Activated T-cell treated with anti-CD3 and anti-CD28 coated beads for 4 hours (primary cell): ENCODE measurements at regions not wholly inside any gene's neighbourhood (a gene's known extent, or its start where the extent isn't known, plus 50 kb on each side); places are given as distances from the start of the nearest gene placed in this dataset.
"Not testable (repeated sequence)": the region's sequence is repeated elsewhere in the genome, so short reads cannot be mapped to it uniquely, and the experiment has no call there.

Source experiments
- DNase-seq: peaks from one replicate; pipeline ENCODE4 v3.0.0-alpha.2; 2020

- no peak for DNase-seq
Observed at GRCh38 chr10:7108141-7108540, 302.7 kb downstream of the SFMBT2 start.

- DNase-seq, result no peak
Observed at GRCh38 chr10:7107285-7107684, 303.5 kb downstream of the SFMBT2 start.

DNA sequence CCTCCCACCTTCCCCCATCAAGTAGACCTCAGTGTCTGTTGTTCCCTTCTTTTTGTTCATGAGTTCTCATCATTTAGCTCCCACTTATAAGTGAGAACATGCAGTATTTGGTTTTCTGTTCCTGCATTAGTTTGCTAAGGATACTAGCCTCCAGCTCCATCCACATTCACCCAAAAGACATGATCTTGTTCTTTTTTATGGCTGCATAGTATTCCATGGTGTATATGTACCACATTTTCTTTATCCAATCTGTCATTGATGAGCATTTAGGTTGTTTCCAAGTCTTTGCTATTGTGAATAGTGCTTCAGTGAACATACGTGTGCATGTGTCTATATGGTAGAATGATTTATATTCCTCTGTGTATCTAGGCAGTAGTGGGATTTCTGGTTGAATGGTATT is 306.5 kb downstream of the SFMBT2 start:
- DNase-seq, result not testable (repeated sequence)

GRCh38 chr10:7102557-7103349 is 308.1 kb downstream of the SFMBT2 start:
- DNase-seq, result no peak

- DNase-seq, result no peak
Observed at GRCh38 chr10:7102084-7102483, 308.8 kb downstream of the SFMBT2 start.

GRCh38 chr10:7101451-7101850 is 309.4 kb downstream of the SFMBT2 start:
- DNase-seq, result no peak

DNA sequence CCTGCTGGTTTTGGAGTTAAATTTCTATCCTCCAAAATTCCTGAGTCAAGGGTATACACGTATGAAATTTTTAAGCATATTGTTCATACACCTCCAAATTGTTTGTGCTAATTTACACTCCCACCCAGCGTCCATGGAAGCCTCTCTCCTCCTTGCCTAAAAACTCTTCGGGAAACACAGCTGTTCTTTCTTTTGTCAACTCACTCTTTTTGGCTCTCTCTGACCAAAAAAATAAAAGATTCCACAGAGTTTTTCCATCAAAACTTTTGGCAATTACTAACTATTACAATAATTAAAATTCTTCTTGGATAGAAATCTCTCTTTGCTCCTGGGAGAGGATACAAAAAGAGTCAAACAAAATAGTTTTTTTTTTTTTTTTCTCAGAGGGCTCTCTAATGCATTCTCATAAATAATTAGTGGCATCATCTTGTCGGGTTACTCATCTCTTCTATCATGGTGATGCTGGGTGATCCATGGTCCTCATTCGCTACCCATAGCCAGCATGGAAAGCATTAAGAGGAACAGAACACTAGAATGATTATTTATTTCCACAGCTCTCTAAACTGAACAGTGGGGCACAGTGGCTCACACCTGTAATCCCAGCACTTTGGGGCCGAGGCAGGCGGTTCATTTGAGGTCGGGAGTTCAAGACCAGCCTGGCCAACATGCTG is 310.7 kb downstream of the SFMBT2 start:
- no peak for DNase-seq

GRCh38 chr10:7098160-7098762 is 312.6 kb downstream of the SFMBT2 start:
- DNase-seq, result no peak

DNA sequence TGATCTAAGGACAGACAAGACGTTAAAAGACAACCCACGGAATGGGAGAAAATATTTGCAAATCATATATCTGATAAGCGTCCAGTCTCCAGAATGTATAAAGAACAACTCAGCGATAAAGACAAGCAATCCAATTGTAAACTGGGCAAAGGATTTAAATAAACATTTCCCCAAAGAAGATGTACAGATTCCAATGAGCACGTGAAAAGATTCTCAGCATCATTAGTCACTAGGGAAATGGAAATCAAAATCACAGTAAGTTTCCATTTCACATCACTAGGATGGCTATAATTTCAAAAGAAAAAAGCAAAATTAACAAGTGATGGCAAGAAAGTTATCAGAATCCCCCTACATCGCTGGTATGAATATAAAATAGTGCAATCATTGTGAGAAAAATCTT is 316.1 kb downstream of the SFMBT2 start:
- no peak for DNase-seq

DNA sequence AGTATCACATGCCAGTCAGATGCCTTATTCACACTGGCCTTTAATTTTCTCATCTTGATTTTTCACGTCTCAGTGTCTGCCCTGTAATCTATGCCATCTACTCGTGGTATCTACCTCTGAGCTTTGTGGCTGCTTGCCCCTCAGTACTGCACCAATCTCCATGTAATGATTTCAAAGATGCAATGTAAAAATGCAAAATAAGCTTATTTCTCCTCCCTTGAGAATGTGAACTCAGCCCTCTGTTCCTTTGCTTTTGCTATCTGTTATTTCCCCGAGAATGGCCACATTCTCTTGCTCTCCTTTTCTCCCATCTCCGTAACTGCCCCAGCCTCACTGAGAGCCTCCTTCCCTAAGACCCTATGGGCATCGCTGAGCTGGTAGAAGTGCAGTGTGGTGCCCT is 317.5 kb downstream of the SFMBT2 start:
- DNase-seq, result no peak

DNA sequence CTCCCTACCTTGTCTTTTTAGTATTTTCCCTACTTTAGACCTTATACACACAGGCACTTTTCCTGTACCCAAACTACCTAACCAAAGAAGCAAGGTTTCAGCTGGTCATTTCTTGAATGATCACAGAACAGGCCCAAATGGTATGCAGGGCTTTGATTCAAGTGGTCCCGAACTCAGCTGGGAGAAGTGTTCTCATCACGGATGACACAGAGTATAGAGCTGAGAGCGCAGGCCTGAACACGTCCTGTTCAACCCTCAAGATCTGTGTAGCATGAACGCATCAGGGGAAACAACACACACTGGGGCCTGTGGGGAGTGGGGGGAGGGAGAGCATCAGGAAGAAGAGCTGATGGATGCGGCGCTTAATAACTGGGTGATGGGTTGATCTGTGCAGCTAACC is 318.2 kb downstream of the SFMBT2 start:
- DNase-seq, result no peak

DNA sequence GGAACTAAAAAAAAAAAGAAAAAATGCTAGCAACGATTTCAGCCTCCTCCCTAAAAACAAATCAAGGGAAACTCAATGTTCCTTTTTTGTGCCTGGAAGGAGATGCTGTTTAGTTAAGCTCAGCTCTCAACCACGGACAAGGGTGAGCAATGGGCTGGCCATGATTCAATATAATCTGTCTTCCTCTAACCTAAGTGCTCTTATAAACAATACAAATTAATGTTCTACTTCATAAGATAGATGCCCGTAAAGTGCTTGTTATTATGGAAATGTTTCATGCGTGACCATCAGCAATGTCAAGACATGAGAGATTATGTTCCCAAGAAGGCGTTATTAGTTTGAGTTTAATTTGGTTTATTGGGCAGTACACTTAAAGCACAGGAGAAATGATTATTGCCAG is 320.3 kb downstream of the SFMBT2 start:
- DNase-seq, result no peak

DNA sequence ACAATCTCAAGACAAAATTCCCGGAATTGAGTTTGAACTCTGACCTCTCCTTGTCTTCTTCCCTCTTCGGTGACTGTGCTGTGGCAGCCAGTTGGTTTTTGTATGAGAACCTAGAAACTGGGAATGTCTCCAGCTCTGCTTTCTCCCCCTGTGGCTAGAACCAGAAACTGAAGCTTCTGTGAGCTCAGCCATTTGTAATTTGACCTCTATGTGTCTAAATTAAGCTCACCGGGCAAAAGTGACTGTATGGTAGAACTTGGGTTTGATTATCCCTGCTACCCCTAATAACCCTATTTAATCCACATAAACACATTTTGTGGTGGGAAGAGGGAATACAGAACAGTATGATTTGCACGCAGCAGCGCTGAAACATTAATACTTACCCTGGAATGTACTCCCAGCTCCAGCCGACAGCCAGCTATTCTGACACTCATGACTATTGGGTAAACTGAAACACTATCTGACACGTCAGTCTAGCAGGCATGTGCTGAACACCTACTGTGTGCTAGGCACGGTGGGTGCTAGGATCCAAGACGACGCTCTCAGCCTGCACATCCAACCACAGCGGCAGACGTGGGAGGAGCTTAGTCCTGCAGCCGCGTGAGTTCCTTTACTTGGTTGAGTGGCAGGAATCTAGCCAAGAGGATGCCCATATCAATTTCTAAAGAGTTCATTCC is 324.8 kb downstream of the SFMBT2 start:
- no peak for DNase-seq

DNA sequence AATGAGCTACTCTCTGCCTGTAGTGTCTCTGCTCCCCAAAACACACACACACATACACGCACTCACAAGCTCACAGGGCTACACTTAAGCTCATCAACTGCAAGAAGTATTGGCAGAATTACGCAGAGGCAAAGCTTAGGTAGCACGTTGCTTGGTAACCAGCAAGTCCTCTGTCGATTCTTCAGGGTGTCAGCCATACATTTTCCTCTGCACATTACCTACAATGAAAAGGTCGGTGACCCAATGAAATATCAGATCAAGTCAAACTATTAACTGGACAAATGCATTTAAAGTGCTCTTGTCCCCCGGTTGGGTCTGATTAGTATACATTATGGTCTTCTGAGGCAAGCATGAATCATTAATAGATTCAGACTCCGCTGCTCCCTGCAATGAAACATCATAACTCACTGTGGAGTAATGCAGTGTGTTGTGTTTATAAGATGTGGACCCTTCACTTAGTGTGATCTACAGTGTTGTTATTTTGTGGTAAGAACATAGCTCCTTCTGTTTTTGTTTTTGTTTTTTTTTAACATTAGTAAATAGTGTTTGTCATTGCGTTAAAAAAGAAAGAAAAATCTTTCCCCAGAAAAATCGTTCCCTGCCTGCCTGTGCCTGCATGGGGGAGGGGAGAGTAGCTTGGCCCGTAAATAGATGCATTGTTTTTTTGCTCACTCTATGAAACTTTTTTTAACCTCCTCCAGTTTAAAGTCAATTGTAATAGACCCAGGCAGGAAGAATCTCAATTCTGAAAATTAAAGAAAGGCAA is 325.5 kb downstream of the SFMBT2 start:
- no peak for DNase-seq

DNA sequence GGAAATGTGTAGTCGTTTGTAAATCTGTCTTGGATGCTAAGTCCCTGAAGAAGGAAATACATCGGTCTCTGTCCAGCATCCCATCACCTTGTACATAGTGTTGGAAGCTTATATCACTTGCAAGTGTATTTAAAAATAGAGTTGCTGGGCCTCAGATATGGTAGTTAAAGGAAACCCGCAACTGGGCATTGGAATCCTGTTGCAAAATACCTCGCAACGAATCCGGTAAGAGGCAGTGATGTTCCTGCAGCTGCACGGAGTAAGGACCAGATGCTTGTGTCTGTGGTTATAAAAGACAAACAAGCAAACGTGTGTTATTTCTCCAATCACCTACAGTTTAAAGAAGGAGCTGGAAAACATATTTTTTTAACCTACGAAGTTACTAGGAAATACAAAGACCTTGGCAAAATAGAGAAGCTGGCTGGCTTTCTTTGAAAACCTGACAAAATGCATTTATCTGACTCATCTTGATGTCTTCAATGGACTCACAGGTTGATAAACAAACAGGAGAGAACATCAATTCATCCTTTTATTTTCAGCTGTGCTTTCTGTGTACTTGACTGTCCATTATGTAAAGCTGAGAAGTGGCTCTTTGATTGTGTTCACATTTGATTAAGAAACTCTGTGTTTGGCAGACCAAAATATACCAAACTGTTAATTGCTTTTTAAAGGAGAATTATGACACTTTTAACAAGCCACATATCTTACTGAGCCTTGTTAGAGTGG is 326.4 kb downstream of the SFMBT2 start:
- DNase-seq, result no peak

GRCh38 chr10:7082967-7083366 is 327.9 kb downstream of the SFMBT2 start:
- no peak for DNase-seq

- DNase-seq, result no peak
Observed at GRCh38 chr10:7077880-7078279, 333.0 kb downstream of the SFMBT2 start.

DNA sequence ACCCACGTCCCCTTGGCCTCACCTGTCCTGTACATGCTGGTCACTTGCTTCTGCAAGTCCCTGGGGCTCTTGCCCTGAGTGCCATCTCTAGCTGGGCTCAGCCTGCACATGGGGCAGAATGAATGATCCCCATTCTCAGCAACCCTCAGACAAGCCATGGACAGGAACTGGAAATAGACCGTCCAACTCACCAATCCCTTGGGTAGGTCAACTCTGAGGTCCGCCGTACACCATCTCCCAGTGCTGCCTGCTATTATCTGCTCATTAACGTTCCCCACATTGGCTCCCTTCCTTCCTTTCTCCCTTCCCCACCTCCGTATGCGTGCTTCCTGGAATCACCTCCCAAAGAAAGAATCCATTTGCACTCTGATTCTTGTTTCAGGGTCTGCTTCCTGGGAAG is 335.0 kb downstream of the SFMBT2 start:
- no peak for DNase-seq

- DNase-seq, result no peak
Observed at GRCh38 chr10:7075110-7075509, 335.7 kb downstream of the SFMBT2 start.

- DNase-seq, result no peak
Observed at GRCh38 chr10:7071421-7071820, 339.4 kb downstream of the SFMBT2 start.

GRCh38 chr10:7070950-7071349 is 339.9 kb downstream of the SFMBT2 start:
- no peak for DNase-seq

- no peak for DNase-seq
Observed at GRCh38 chr10:7069706-7070105, 341.1 kb downstream of the SFMBT2 start.
